HK-2 (cell line): ENCODE measurements at regions not wholly inside any gene's neighbourhood (a gene's known extent, or its start where the extent isn't known, plus 50 kb on each side); places are given as distances from the start of the nearest gene placed in this dataset.
"Not testable (repeated sequence)": the region's sequence is repeated elsewhere in the genome, so short reads cannot be mapped to it uniquely, and the experiment has no call there.

Experiments
- DNase-seq: peaks from one replicate; pipeline ENCODE4 v3.0.0-alpha.2; 2018; ENCODE audit not compliant: unreplicated experiment

DNA sequence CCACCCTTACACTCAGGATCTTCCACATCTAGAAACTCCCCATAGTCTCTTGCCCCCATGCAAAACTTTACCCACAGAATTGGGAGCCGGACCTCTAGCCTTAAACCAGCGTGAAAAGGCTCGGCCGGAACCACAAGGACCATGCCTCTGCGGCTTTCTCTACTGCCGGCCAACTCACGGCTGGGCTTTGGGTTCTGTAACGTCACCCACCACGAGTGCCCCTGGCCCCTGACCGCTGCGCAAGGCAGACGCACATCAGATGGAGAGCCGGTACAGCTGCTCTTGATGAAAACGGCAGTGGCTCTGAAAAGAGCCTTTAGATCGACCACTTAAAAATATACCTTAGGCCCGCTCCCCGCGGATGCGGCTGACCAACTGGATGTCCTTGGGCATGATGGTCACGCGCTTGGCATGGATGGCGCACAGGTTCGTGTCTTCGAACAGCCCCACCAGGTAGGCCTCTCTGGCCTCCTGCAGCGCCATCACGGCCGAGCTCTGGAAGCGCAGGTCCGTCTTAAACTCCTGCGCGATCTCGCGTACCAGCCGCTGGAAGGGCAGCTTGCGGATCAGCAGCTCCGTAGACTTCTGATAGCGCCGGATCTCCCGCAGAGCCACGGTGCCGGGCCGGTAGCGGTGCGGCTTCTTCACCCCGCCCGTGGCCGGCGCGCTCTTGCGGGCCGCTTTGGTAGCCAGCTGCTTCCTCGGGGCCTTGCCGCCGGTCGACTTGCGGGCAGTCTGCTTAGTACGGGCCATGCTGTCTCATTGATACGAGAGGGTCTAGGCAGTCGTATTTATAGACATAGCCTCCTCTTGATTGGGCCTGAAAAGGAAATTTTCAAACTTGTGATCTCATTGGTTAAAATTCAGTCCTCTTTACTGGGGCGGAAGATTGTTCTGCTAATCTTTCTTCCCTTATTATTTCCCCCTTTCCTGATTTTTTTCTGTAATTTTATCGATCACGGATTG, 66.3 kb downstream of the FAM72C start:
- DNase-seq, result peak; percentile 1

DNA sequence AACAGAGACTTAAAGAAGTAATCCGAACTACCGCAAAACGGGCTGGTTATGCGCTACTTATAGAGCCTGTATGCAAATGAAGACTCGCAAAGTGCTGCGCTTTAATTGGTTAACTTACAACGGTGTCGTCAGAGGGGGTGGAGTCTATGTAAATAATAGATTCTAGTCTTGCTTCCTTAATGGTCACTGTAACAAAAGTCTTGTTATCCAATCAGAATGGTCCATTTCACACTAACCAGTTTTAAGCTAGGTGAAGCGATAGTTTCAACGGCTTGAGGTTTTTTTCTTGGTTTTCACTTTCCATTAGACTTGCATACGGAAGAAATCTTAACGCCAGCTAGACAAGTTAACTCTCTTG, 67.2 kb downstream of the FAM72C start:
- not testable (repeated sequence) for DNase-seq

DNA sequence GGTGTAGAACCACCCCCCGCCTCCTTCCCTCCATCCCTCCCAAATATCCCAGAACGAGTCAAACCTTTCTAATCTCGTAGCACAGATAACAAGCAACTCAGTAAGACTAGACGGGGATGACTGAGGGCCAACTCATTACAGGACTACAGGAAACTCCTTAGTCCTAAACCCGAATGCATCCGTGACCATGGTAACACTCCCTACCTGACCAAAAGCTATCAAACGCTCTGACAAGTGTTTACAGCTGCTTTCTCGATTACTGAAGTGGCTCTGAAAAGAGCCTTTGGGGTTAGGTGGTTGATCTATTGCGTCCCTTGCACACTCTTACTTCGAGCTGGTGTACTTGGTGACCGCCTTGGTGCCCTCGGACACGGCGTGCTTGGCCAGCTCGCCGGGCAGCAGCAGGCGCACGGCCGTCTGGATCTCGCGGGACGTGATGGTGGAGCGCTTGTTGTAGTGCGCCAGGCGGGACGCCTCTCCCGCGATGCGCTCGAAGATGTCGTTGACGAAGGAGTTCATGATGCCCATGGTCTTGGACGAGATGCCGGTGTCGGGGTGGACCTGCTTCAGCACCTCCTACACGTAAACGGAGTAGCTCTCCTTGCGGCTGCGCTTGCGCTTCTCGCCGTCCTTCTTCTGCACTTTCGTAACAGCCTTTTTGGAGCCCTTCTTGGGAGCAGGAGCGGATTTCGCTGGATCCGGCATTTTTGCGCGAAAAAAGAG, 67.7 kb downstream of the FAM72C start:
- not testable (repeated sequence) for DNase-seq

DNA sequence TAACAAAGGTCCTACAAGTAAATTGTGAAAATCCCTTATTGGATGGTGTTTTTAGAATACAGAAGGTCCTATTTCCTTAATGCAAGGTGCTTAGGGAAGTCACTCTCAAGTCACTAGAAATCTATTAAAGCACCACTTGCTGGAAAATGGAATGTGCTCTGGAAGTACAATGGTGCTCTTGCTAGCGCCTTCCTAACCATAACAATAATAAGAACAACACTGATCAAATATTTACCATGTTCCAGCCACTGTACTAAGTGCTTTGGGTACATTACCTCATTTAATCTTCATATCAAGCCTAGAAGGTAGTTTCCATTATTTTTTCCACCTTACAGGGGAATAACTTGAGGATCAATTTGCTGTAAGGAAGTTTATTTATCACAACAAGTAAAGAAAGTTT, 75.4 kb downstream of the FAM72C start:
- DNase-seq, result not testable (repeated sequence)

DNA sequence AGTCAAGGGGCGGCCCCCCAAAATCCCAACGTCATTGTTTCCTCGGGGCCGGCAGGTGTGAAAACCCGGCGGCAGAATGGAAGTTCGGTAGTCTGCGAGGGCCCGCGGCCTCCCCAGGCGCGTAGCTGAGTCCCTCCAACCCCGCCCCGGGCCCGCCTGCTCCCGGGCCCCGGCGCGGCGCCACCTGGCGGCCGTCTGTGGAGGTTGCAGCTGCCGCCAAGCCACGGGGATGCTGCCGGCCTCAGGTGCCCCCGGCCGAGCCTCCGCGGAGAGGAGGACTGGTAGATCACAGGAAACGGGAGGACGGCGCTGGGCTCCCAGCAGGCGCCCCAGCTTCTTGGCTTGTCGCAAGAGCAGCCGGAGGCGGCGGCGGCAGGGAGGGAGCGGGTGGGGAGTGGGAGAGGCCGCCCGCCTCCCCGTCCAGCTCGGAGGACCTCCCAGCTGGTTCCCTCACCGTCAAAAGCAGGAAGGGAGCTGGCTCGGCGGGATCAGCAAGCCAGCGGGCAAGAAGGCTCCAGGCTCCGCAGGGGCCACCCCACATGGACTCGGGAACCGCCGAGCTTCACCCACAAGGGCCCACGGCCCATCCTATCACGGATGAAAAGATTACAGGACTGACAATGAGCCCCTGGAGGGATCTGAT, 86.7 kb downstream of the FAM72C start:
- peak; percentile 55 for DNase-seq

DNA sequence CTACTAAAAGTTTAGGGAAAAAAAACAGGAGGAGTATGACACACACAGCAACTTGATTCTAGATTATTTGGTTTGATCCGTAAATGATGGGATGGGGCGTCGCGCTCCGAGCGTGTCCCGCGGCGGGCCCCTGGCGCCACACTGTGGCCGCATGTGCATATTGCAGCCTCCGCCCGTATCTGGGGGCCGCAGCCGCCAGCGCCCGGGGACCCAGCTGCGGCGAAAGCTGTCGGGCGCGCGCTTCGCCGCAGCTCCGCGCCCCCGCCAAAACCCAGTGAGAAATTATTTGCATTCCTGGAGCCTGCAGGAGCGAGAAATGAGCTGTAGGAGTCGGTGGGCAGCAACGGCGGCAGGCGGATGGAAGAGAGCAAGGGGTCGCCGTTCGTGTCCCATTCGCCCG, 87.3 kb downstream of the FAM72C start:
- not testable (repeated sequence) for DNase-seq

DNA sequence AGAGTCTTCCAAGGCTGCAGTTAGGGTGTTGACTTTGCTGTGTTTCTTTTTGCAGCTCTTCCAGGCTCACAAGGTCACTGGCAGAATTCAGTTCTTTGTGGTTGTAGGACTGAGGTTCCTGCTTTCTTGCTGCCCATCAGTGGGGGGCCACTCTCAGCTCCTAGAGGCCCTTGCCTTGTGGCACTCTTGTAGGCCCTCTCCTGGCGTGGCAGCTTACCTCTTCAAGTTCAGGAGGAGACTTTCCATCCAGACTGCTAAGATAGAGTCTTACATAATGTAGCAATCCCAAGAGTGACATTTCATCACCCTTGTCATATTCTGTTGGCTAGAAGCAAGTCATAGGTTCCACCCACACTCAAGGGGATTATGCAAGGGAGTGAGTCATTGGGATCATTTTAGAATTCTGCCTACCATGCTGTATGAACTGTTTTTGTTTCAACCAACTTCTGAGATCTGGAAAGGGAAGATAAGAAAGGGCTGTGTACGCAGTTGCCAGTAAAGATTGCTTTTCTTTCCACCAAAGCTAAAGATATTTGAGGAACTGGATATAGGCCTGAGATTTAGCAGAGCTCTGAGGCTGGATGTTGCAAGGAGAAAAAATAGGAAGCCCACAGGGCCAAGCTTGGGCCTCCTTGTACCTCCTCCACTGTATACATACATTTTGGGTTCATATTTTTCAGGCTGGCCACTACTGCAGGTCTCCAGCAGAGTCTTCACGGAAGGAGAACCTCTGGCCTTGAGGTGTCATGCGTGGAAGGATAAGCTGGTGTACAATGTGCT, 91.8 kb downstream of the FAM72C start:
- not testable (repeated sequence) for DNase-seq

DNA sequence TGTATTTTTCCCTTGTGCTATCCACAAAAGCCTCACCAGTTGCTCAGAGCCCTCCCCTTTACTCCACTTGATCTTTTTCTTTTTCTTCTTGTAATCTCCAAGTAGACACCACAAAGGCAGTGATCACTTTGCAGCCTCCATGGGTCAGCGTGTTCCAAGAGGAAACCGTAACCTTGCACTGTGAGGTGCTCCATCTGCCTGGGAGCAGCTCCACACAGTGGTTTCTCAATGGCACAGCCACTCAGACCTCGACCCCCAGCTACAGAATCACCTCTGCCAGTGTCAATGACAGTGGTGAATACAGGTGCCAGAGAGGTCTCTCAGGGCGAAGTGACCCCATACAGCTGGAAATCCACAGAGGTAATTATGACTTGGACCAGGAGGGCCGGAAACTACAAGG, 95.8 kb downstream of the FAM72C start:
- DNase-seq, result not testable (repeated sequence)

DNA sequence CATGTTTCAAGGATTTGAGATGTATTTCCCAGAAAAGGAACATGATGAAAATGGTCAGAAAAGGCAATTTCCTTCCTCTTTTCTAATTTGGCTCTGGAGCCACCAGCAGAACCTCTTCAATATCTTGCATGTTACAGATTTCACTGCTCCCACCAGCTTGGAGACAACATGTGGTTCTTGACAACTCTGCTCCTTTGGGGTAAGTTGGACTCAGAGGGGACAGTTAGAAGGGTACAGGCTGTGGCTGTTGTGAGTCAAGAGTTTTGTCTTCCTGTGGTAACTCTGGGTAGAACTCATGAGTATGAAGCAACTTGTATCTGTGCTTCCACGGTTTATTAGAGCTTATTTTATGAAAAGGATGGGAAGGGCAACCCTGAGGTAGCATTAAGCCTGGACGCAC, 97.2 kb downstream of the FAM72C start:
- not testable (repeated sequence) for DNase-seq

DNA sequence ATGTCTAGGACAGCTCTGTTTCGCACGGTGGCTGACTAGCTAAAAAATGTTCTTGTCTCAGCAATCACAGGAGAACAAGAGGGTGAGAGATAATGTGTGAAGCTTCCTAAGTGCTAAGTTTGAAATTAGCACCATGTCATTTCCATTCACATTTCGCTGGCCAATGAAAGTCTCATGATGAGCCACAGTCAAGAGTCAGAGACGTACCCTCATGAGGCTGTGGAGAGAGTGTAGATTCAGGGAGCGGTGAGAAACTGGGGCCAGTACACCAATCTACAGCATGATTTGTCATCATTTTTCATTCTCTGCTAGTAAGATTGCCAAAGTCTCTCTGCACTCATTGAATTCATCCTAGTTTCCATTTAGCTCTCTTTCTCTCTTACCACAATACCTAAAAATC, 98.1 kb downstream of the FAM72C start:
- DNase-seq, result not testable (repeated sequence)

DNA sequence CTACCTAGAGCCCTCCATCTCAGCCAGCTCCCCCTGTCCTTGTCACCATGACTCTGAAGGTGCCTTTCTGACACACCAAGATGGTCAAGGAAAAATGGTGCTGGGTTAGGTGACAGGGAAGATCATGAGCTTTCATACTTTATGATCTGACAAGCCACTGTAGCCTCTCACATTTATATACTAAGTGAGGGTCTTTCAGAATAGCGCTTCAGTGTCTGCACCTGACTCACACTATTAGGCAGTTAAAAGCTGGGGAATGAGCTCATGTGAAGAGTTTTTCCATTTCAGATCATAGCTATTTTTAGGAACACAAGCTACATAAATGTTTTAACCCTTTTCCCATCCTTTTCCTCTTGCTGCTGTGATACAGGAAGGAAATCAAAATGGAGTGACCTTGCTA, 101.4 kb downstream of the FAM72C start:
- DNase-seq, result not testable (repeated sequence)

DNA sequence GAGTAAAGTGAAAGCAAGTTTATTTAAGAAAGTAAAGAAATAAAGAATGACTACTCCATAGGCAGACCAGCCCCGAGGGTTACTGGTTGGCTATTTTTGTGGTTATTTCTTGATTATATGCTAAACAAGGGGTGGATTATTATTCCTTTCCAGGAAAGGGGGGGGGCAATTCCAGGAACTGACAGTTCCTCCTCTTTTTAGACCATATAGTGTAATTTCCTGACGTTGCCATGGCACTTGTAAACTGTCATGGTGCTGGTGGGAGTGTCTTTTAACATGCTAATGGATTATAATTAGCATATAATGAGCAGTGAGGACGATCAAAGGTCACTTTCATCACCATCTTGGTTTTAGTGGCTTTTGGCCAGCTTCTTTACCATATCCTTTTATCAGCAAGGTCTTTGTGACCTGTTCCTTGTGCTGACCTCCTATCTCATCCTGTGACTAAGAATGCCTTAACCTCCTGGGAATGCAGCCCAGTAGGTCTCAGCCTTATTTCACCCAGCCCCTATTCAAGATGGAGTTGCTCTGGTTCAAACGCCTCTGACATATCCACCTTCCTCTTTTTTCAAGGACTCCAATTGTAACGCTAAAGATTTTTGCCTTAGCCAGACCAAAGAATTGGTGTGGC, 104.1 kb downstream of the FAM72C start:
- DNase-seq, result not testable (repeated sequence)

DNA sequence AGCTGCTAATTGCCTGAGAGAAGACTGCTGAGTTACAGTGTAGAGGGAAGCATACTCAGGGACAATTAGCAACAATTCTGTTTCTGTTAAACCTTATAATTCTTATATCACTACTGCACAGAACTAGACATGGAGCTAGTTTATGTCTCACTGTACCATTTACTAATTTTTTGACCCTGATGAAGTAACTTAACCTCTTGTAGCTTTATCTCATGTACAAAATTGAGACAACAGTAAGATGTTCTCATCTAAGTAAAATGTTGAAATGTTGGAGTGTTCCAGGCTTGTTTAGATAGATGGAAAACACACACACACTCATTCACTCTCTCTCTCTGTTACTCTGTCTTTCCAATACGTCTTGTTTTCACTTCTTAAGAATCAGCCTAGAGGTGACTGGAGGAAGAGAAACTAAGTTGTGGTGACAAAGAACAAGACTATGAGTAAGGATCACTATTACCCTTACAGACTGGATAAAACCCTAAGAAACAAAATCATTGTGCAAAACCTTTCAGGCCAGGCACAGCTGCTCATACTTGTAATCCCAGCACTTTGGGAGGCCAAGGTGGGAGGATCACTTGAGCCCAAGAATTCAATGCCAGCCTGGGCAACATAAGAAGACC, 107.8 kb downstream of the FAM72C start:
- not testable (repeated sequence) for DNase-seq

DNA sequence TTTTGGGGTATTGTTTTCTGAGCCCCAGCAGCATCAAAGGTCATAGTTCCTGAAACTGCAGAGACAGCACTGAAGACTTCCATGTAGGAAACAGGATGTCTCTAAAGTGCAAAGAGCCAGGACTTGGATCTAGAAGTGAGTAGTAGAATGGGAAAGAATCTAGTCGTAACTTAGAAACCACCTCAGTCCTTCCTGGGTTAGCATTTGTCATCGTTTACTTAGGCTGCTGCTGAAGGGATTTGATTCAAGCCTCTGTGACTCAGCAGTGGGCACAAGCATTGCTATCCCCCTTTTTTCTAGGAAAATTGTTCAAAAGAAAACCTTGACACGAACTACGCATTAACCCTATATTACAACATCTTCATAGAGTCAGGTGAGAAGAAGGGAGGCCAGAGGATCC, 109.1 kb downstream of the FAM72C start:
- DNase-seq, result not testable (repeated sequence)

DNA sequence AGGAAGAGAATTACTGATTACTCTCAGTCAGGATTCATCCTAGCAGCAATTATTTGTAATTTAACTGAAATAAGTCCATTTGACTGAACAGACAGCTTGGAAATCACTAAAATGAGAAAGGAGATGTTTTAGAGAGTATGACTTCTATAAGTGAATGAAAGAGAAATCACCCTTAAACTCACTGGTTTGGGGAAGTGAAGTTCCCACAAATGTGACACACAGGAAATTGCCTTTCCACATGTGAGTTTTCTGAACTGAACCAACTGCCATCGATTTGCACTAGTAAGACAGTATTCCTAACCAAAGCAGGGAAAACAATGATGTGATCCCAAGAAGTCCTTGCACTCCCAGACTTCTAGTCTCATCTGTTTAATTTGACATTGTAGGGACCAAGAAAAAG, 110.5 kb downstream of the FAM72C start:
- DNase-seq, result not testable (repeated sequence)

DNA sequence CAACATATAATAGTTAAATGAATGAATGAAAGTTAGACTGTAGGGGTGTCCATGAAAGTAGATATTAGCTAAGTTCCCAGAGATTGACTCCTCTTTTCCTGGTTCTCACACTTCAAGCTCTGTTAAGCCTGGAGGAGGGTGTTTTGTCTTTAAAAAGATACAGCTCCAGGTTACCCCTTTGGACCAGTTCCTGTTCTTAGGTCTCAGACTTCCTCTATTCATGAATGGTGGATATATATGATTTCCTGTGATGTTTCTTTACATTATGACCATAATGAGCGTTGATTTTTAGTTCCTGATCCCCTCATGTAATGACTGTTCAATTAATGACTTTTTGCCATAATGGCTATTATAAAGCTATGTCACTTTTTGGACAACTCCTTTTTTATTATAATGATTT, 115.9 kb downstream of the FAM72C start:
- not testable (repeated sequence) for DNase-seq

DNA sequence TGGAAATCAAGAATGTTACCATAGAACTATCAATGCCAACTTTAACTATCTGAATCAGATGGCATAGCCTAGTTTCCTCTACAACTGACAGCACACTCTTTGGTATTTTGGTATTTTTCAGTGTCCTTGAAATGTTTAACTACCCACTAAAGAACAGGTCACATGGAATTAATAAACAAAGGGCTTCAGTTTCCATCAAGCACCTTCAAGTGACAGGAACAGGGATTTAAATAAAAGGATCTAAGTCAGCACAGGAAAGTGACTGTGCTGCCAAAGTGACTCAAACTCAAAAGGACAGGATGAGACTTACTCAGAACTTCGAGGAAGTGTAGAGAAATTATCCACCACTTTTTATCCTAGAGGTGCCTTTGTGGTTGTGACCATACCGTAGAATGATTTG, 117.7 kb downstream of the FAM72C start:
- DNase-seq, result not testable (repeated sequence)

DNA sequence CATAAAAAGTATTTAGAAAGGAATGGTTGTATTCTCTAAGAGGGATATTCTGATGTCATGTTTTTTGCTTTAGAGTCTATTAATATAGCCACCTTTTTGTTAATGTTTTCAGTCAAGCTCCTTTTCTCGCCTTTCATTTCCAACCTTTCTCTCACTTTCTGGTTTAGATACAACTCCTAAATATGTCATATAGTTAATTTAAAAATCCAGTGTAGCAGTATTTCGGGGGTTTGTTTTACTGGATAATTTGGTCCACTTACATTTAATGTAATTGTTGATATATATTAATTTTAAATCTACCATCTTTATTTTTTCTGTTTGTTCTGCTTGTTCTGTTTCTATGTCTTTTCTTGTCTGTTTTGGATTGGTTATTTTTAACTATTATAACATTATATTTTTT, 121.1 kb downstream of the FAM72C start:
- not testable (repeated sequence) for DNase-seq

DNA sequence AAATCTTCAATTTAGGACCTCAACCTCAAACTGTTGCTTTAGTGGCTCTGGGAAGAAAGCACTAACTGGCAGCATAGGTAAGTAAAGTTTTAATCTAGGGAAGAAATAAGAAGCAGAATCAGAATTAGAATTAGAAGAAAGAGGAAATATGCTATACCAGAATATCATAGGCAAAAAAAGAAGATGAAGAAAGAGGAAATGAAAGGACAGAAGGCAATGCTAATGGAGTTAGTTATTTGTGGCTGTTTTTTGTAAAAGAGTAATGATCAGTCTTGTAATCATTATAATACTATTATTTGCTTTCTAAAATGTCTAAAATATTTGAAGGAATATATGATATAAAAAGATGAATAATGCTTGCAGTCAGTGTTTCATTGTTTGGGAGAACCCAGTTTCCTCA, 122.9 kb downstream of the FAM72C start:
- DNase-seq, result not testable (repeated sequence)

DNA sequence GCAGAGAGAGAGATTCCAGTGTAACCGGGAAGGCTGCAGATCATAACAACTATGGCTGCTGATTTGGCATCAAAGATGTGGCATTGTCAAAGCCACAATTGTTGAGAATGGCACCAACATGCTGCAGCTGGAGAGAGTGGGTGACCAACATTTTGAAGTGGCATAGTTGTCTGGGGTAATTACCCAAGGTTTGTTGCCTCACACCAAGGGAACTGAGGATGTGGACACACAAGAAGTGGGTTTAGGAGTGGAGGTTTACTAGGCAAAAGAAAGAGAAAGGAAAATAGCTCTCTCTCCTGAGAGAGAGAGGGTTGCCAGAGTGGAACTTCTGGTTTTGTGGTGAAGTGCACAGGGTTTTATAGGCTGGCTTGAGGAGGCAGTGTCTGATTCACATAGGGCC, 126.6 kb downstream of the FAM72C start:
- DNase-seq, result not testable (repeated sequence)

DNA sequence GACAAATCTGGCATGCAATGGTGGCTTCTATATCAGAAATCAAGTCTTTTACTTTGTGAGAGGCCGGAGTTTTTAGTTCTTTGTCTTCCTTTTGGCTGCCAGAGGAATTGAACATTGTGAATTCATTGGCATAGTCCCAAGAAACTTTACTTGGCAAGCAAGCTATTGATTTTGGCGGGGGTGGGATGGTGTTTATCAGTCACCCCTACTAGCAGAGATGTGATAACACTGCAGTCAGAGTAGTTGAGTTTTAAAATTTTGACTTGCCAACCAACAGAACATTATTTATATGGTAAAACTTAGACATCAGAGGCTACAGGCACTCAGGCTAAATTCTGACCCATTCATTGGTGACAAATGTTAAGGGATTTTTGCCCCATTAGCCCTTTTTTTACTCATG, 129.7 kb downstream of the FAM72C start:
- not testable (repeated sequence) for DNase-seq
